CD14-positive monocyte (primary cell): ENCODE measurements at regions not wholly inside any gene's neighbourhood (a gene's known extent, or its start where the extent isn't known, plus 50 kb on each side); places are given as distances from the start of the nearest gene placed in this dataset.

Experiments
- DNase-seq, 3 donors: peaks; one replicate each; pipeline ENCODE4 v3.0.0-alpha.2; 2011 to 2022
- H2AFZ ChIP-seq: 2 replicates; pipeline ENCODE4 v1.6.0; 2012; ENCODE audit warnings: mild to moderate bottlenecking, low read depth, low read length, inconsistent platforms; ENCODE audit not compliant: insufficient read depth, poor library complexity, severe bottlenecking
- H3K27ac ChIP-seq, 2 donors: 1 replicate in 1 of 2; 2 replicates in 1 of 2; pipeline ENCODE4 v1.5.1; 2012 to 2013; ENCODE audit warnings: low read length in 2 of 2, control low read depth in 1 of 2, inconsistent platforms in 1 of 2, low read depth in 1 of 2, mild to moderate bottlenecking in 1 of 2
- H3K27me3 ChIP-seq, 2 donors: one replicate each; pipeline versions ENCODE4 v1.6.0 to v1.6.1; 2011 to 2013; ENCODE audit warnings: low read length in 2 of 2; ENCODE audit not compliant: control insufficient read depth in 2 of 2, insufficient read depth in 2 of 2
- H3K36me3 ChIP-seq, 2 donors: replicated peaks in 1 of 2; 1 replicate in 1 of 2; 2 replicates in 1 of 2; pipeline versions ENCODE4 v1.5.1 to v1.6.1; 2012 to 2013; ENCODE audit warnings: low read length in 2 of 2, control low read depth in 1 of 2, inconsistent platforms in 1 of 2, mild to moderate bottlenecking in 1 of 2; ENCODE audit not compliant: insufficient read depth in 2 of 2, control insufficient read depth in 1 of 2
- H3K4me1 ChIP-seq, 2 donors: 1 replicate in 1 of 2; 2 replicates in 1 of 2; pipeline versions ENCODE4 v1.5.1 to v1.6.1; 2012 to 2013; ENCODE audit warnings: low read length in 2 of 2, control low read depth in 1 of 2, inconsistent platforms in 1 of 2, mild to moderate bottlenecking in 1 of 2, moderate library complexity in 1 of 2; ENCODE audit not compliant: insufficient read depth in 2 of 2, control insufficient read depth in 1 of 2
- H3K4me2 ChIP-seq: replicated peaks from 2 replicates; pipeline ENCODE3; 2012; ENCODE audit warnings: low read length, moderate library complexity, mild to moderate bottlenecking; ENCODE audit not compliant: poor library complexity, severe bottlenecking; ENCODE audit errors: extremely low read depth
- H3K4me3 ChIP-seq, 3 experiments: fragments of 200-600 bp in 1 of 3; sonication (generic) in 1 of 3; replicated peaks in 1 of 3; 1 replicate in 2 of 3; 2 replicates in 1 of 3; pipeline ENCODE4 v1.5.1; 2011 to 2013; ENCODE audit warnings: low read length in 3 of 3, mild to moderate bottlenecking in 3 of 3, control low read depth in 2 of 3, low read depth in 2 of 3, inconsistent platforms in 1 of 3, moderate library complexity in 1 of 3
- H3K79me2 ChIP-seq: 2 replicates; pipeline ENCODE4 v1.6.0; 2012; ENCODE audit warnings: mild to moderate bottlenecking, control low read depth, inconsistent platforms, low read length, moderate library complexity; ENCODE audit not compliant: insufficient read depth
- H3K9ac ChIP-seq: 2 replicates; pipeline ENCODE4 v1.6.0; 2017; ENCODE audit warnings: low read length, mild to moderate bottlenecking; ENCODE audit not compliant: insufficient read depth, poor library complexity, severe bottlenecking
- H3K9me3 ChIP-seq, 2 donors: replicated peaks in 1 of 2; 1 replicate in 1 of 2; 2 replicates in 1 of 2; pipeline versions ENCODE4 v1.5.1 to v1.6.1; 2012 to 2013; ENCODE audit warnings: low read length in 2 of 2, control low read depth in 1 of 2; ENCODE audit not compliant: control insufficient read depth in 1 of 2, insufficient read depth in 1 of 2
- H4K20me1 ChIP-seq: 2 replicates; pipeline ENCODE4 v1.6.0; 2012; ENCODE audit warnings: mild to moderate bottlenecking, low read length, control low read depth, moderate library complexity; ENCODE audit not compliant: insufficient read depth
- H3K27ac Mint-ChIP-seq, 7 donors: one replicate each; pipeline ENCODE4 v1.8.0; 2020; ENCODE audit warnings: mild to moderate bottlenecking in 7 of 7, mixed read lengths in 7 of 7, moderate library complexity in 6 of 7, inconsistent platforms in 2 of 7
- H3K27me3 Mint-ChIP-seq, 3 donors: one replicate each; pipeline ENCODE4 v1.8.0; 2021 to 2022; ENCODE audit warnings: low read depth in 3 of 3, mild to moderate bottlenecking in 3 of 3, mixed read lengths in 3 of 3, moderate library complexity in 3 of 3, inconsistent platforms in 1 of 3
- H3K36me3 Mint-ChIP-seq, 2 donors: one replicate each; pipeline ENCODE4 v1.8.0; 2020; ENCODE audit warnings: mixed read lengths in 2 of 2, inconsistent platforms in 1 of 2, mild to moderate bottlenecking in 1 of 2
- H3K4me1 Mint-ChIP-seq: one replicate; pipeline ENCODE4 v1.8.0; 2020; ENCODE audit warnings: mild to moderate bottlenecking, mixed read lengths
- H3K4me3 Mint-ChIP-seq, 2 donors: one replicate each; pipeline ENCODE4 v1.8.0; 2020; ENCODE audit warnings: mild to moderate bottlenecking in 2 of 2, mixed read lengths in 2 of 2, moderate library complexity in 1 of 2
- H3K9me3 Mint-ChIP-seq, 7 donors: one replicate each; pipeline ENCODE4 v1.8.0; 2020 to 2022; ENCODE audit warnings: mixed read lengths in 7 of 7, mild to moderate bottlenecking in 6 of 7, moderate library complexity in 6 of 7, inconsistent platforms in 2 of 7
- CTCF ChIP-seq: fragments of 200-600 bp; IDR thresholded peaks from one replicate; pipeline ENCODE4 v1.8.0; 2022; ENCODE audit warnings: antibody characterized with exemption, mild to moderate bottlenecking
- WGBS: methylation state at CpG from one replicate; pipeline ENCODE4 v1.1.5; 2013; ENCODE audit warnings: missing lambda C conversion rate; ENCODE audit not compliant: insufficient coverage; 5-methylcytosine and 5-hydroxymethylcytosine counted together
- intact Hi-C, 2 donors: fragments of 100-400 bp; cut with micrococcal nuclease; formaldehyde crosslinking; loops; one replicate each; pipeline versions ENCODE4 v1.15.0 to v1.15.1; 2023

DNA sequence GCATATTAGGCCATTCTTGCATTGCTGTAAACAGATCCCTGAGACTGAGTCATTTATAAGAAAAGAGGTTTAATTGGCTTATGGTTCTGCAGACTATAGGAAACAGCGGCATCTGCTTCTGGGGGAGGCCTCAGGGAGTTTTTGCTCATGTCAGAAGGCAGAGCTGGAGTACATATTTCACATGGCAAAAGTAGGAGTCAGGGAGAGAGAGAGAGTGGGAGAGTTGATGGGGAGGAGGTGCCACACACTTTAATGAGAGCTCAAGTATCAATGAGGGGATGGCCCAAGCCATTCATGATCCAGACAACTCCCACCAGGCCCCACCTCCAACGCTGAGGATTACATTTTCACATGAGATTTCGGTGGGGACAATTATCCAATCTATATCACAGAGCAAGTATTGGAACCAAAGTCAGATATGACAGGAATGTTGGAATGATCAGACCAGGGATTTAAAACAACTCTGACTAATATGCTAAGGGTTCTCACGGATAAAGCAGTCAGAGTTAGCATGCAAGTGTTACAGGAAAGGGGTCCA, 795.3 kb upstream of the CELF2 start:
- no peak for DNase-seq

GRCh38 chr10:10223131-10223530, 794.5 kb upstream of the CELF2 start:
- Mint-ChIP-seq H3K4me1 (no peaks in the 10 kb centered on the region), H3K36me3 (no peaks in the 10 kb centered on the region), H3K27ac (no peak overlapping the region), H3K9me3 (peaks cover 0 to 5% (median 2%) of the 10 kb centered on the region in 7 donors), H3K27me3 (no peaks in the 10 kb centered on the region), H3K4me3 (no peak overlapping the region)
- Histone ChIP-seq H3K36me3 (no peaks in the 10 kb centered on the region), H3K9ac (no peak overlapping the region), H3K27ac (no peak overlapping the region), H3K79me2 (no peaks in the 10 kb centered on the region), H3K27me3 (no peaks in the 10 kb centered on the region), H3K4me1 (no peaks in the 10 kb centered on the region), H2AFZ (no peak overlapping the region), H3K9me3 (no peaks in the 10 kb centered on the region), H3K4me2 (no peak overlapping the region), H4K20me1 (no peaks in the 10 kb centered on the region), H3K4me3 (no peak overlapping the region)
- no peak for DNase-seq
- TF ChIP-seq CTCF: no peak
- 96% methylated on average over 3 of the region's 3 CpGs for WGBS
- intact Hi-C loops: no loop called here

More for the DNA sequence above, 795.3 kb upstream of the CELF2 start:
- no peak overlapping the region for H2AFZ ChIP-seq
- TF ChIP-seq CTCF: no peak
- no peaks in the 10 kb centered on the region for H3K27me3 ChIP-seq
- 86% methylated on average over 1 of the region's 4 CpGs for WGBS
- no peak overlapping the region for H3K4me3 ChIP-seq
- Mint-ChIP-seq H3K27ac (no peak overlapping the region), H3K4me3 (no peak overlapping the region), H3K27me3 (no peaks in the 10 kb centered on the region), H3K9me3 (peaks cover 0 to 5% (median 2%) of the 10 kb centered on the region in 7 donors), H3K4me1 (no peaks in the 10 kb centered on the region), H3K36me3 (no peaks in the 10 kb centered on the region)
- H3K36me3 ChIP-seq: no peaks in the 10 kb centered on the region
- no peaks in the 10 kb centered on the region for H3K9me3 ChIP-seq
- intact Hi-C loops: no loop called here
- H3K79me2 ChIP-seq: no peaks in the 10 kb centered on the region
- no peaks in the 10 kb centered on the region for H3K4me1 ChIP-seq
- no peak overlapping the region for H3K4me2 ChIP-seq
- no peaks in the 10 kb centered on the region for H4K20me1 ChIP-seq
- H3K9ac ChIP-seq: no peak overlapping the region
- no peak overlapping the region for H3K27ac ChIP-seq
